ENCODE measurements at regions not wholly inside any gene's neighbourhood (a gene's known extent, or its start where the extent isn't known, plus 50 kb on each side); places are given as distances from the start of the nearest gene placed in this dataset.

- CTCF ChIA-PET = no interaction called here
- Mint-ChIP-seq H3K27me3 (no peaks in the 10 kb centered on the region), H3K27ac (no peak overlapping the region), H3K36me3 (ENCODE audit: low read depth) (no peaks in the 10 kb centered on the region), H3K4me3 (no peak overlapping the region), H3K9me3 (peaks cover 2% of the 10 kb centered on the region), H3K4me1 (no peaks in the 10 kb centered on the region)
- ATAC-seq (ENCODE audit: low read depth) (no peak), DNase-seq (no peak)
- POLR2A ChIA-PET = no interaction called here
- TF ChIP-seq CTCF (IDR thresholded peaks at IDR 0.05) = no peak
- intact Hi-C loops (cut with micrococcal nuclease) = no loop called here
Measured at GRCh38 chr4:116453127-116453526, 632.2 kb downstream of the TRAM1L1 start.

- peaks cover 2% of the 10 kb centered on the region for H3K9me3 Mint-ChIP-seq
- DNase-seq (no peak), ATAC-seq (ENCODE audit: low read depth) (no peak)
- POLR2A ChIA-PET = no interaction called here
- H3K27ac Mint-ChIP-seq = no peak overlapping the region
- intact Hi-C loops (cut with micrococcal nuclease) = no loop called here
- H3K4me3 Mint-ChIP-seq = no peak overlapping the region
- CTCF ChIA-PET = no interaction called here
- no peaks in the 10 kb centered on the region for H3K27me3 Mint-ChIP-seq
- no peaks in the 10 kb centered on the region for H3K4me1 Mint-ChIP-seq
- no peak for TF ChIP-seq CTCF (IDR thresholded peaks at IDR 0.05)
- H3K36me3 Mint-ChIP-seq (ENCODE audit: low read depth) = no peaks in the 10 kb centered on the region
Measured at GRCh38 chr4:116449764-116450163, 635.6 kb downstream of the TRAM1L1 start.

- ChIA-PET CTCF (no interaction called here), POLR2A (no interaction called here)
- intact Hi-C loops (cut with micrococcal nuclease) = no loop called here
- no peak for DNase-seq
- Mint-ChIP-seq H3K4me1 (no peaks in the 10 kb centered on the region), H3K27ac (no peak overlapping the region), H3K36me3 (ENCODE audit: low read depth) (no peaks in the 10 kb centered on the region), H3K27me3 (no peaks in the 10 kb centered on the region), H3K4me3 (no peak overlapping the region), H3K9me3 (no peaks in the 10 kb centered on the region)
- no peak for ATAC-seq (ENCODE audit: low read depth)
- TF ChIP-seq CTCF (IDR thresholded peaks at IDR 0.05) = no peak
Measured at GRCh38 chr4:116444117-116444516, 641.3 kb downstream of the TRAM1L1 start.

GRCh38 chr4:116438981-116439729 lies 646.2 kb downstream of the TRAM1L1 start:
- ChIA-PET CTCF (no interaction called here), POLR2A (no interaction called here)
- no peak overlapping the region for H3K27ac Mint-ChIP-seq
- no peaks in the 10 kb centered on the region for H3K36me3 Mint-ChIP-seq (ENCODE audit: low read depth)
- no peak overlapping the region for H3K4me3 Mint-ChIP-seq
- DNase-seq (no peak), ATAC-seq (ENCODE audit: low read depth) (no peak)
- H3K4me1 Mint-ChIP-seq = no peaks in the 10 kb centered on the region
- H3K27me3 Mint-ChIP-seq = no peaks in the 10 kb centered on the region
- no peak for TF ChIP-seq CTCF (IDR thresholded peaks at IDR 0.05)
- intact Hi-C loops (cut with micrococcal nuclease) = no loop called here
- peaks cover 3% of the 10 kb centered on the region for H3K9me3 Mint-ChIP-seq

- ATAC-seq (ENCODE audit: low read depth) = no peak
- no peak overlapping the region for H3K27ac Mint-ChIP-seq
- no peaks in the 10 kb centered on the region for H3K36me3 Mint-ChIP-seq (ENCODE audit: low read depth)
- intact Hi-C loops (cut with micrococcal nuclease) = no loop called here
- H3K27me3 Mint-ChIP-seq = no peaks in the 10 kb centered on the region
- H3K4me3 Mint-ChIP-seq = no peak overlapping the region
- POLR2A ChIA-PET = no interaction called here
- CTCF ChIA-PET = no interaction called here
- peaks cover 3% of the 10 kb centered on the region for H3K9me3 Mint-ChIP-seq
- no peak for DNase-seq
- no peak for TF ChIP-seq CTCF (IDR thresholded peaks at IDR 0.05)
- H3K4me1 Mint-ChIP-seq = no peaks in the 10 kb centered on the region
Measured at GRCh38 chr4:116438417-116438816, 647.0 kb downstream of the TRAM1L1 start.
